Fibroblast of skin of abdomen (primary cell): ENCODE measurements at regions not wholly inside any gene's neighbourhood (a gene's known extent, or its start where the extent isn't known, plus 50 kb on each side); places are given as distances from the start of the nearest gene placed in this dataset.
"Not testable (repeated sequence)": the region's sequence is repeated elsewhere in the genome, so short reads cannot be mapped to it uniquely, and the experiment has no call there.

Experiments
- DNase-seq: peaks from one replicate; pipeline ENCODE4 v3.0.0-alpha.2; 2013

- no peak for DNase-seq
These were observed 55.3 kb upstream of the NRBF2 start for GRCh38 chr10:63077800-63078199.

DNA sequence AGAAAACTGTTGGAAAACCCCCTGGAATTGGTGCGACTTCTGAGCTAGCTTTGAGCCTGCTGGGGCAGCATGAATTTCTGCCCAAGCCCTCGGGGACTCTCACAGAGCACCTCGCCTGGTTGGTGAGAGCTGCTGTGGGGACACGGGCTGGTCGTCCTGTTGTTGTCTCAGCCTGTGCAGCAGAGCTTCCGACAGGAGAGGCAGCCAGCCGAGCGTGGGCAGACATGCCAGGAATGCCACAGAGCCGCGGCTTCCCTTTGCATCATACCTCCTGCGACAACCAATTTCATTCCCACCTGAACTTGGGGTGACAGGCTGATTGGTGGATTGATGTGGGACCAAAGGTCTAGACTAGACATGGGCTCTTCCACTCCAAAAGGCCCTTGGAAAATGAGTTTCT lies 60.2 kb upstream of the NRBF2 start:
- DNase-seq = no peak

DNA sequence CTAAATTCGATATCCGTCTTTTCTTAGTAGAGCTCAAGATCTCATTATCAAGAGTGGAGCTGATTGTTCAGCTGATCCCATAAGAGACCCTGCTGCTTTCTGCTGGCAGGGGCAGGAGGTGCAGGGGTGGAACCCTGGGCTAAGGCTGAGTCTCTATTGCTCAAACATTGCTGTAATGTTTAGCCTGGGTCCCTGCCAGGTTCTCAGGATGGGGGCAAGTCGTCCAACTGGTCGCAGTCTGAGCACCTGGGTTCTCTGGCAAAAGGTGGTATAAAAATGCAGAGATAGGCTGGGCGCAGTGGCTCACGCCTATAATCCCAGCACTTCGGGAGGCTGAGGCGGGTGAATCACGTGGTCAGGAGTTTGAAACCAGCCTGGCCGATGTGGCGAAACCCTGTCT lies 62.0 kb upstream of the NRBF2 start:
- no peak for DNase-seq

DNA sequence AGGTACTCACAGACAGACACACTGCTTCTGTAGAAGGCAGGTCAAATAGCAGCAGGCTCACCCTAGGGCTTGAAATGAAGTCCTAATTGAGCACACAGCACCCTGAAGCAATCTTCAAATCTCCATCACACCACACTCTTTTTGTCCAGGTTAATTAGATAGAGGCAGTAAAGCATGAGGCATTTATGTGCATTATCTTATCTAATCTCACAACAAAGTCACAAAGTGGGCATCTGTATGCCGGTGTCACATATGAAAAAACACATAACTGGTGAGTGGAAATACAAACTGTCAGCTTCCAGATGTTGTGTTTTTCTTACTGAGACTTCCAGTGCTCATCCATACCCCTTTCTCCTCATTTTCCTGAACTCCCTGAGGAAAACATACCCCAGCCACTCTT lies 63.8 kb upstream of the NRBF2 start:
- no peak for DNase-seq

DNA sequence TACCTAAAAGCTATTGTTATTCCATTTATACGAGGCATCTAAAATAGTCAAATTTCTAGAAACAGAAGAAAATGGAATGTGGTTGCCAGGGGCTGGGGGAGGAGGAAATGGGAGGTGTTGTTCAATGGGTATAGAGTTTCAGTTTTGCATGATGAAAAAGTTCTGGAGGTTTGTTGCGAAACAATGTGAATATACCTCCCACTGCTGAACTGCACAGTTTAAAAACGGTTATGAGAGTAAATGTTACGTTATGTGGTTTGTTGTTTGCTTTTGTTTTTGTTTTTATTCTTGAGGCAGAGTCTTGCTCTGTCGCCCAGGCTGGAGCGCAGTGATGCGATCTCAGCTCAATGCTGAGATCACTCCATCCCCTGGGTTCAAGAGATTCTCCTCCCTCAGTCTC lies 64.9 kb upstream of the NRBF2 start:
- DNase-seq = peak; percentile 28

DNA sequence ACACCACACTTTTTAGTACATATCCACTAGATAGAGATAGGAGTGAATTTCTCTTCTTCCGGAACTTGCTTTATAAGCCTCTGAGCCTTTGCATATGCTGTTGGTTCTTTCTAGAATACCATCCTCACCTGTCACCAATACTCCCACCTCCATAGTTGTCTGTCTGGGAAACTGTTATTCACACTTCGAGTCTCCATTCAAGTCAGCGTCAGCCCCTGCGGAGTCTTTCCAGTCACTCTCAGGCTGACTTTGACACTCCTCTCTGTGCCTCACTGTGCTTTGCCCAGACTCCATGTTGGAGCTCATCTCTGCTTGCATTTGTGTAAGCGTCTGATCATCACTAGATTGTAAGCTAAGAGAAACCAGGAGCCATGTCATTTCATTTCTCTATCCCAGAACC lies 66.5 kb upstream of the NRBF2 start:
- no peak for DNase-seq

GRCh38 chr10:63064706-63065105 lies 68.4 kb upstream of the NRBF2 start:
- no peak for DNase-seq

GRCh38 chr10:63058236-63058635 lies 74.9 kb upstream of the NRBF2 start:
- DNase-seq = no peak

- DNase-seq = no peak
These were observed 75.6 kb upstream of the NRBF2 start for GRCh38 chr10:63057509-63057908.

DNA sequence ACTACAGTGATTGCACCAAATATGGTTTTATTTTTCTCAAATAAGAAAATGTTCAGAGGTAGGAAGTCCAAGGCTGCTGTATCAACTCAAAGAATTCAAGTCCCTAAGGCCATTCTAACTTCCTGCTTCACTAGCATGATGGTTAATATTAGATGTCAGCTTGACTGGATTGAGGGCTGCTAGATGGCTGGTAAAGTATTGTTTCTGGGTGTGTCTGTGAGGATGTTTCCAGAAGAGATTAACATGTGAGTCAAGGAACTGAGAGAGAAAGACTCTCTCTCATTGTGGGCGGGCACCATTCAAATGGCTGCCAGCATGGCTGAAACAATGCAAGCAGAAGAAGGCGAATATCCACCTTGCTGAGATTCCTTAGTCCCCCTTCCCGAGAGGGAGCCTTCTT lies 77.4 kb upstream of the NRBF2 start:
- no peak for DNase-seq

DNA sequence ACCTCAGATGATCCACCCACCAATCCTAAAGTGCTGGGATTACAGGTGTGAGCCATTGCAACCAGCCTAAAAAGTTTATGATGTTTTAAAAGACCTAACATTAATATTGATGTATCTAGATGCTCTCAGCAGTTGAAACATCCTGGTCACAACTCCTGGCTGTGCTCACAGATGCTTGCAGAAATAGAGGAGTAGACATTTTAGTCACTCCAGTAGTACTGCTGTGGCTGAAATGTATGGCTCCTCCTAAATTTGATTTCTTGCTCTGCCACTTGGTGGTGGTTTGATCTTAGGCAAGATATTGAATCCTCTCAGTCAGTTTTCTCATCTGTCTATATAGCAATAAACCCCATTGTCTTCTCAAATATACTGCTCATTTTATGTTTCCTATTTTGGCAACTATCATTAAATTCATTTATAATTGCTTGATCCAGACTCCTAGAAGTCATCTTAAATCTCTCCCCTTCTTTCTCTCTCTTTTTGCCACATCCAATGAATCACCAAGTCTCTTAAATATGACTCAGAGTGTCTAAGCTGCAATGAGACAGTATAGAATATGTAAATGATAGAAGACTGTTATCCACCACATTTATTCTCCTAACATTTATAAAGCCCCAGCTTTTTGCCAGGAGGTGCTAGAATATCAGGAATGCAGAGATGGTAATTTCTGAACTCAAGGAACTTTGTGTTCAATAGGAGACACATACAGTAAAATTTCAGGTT lies 78.1 kb upstream of the NRBF2 start:
- DNase-seq = peak; percentile 42

GRCh38 chr10:63052083-63052482 lies 81.0 kb upstream of the NRBF2 start:
- no peak for DNase-seq

DNA sequence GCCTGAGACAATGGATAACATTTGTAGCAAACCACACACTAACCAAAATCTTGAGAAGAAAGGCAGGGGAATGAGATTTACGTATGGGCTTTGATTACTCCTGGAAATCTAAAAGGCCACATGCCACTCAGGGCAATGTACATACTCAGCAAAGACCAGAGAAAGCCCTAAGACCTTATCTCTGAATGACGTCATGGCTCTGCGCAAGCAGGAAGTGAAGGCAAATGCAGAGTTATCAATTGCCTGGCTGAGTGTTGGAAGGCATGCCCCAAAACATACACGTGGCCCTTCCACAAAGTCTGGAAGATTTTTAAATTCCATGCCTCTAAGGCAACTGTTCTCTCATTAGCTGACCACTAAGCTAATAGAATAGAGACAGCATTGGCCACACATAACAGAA lies 90.9 kb upstream of the NRBF2 start:
- peak; percentile 24 for DNase-seq

DNA sequence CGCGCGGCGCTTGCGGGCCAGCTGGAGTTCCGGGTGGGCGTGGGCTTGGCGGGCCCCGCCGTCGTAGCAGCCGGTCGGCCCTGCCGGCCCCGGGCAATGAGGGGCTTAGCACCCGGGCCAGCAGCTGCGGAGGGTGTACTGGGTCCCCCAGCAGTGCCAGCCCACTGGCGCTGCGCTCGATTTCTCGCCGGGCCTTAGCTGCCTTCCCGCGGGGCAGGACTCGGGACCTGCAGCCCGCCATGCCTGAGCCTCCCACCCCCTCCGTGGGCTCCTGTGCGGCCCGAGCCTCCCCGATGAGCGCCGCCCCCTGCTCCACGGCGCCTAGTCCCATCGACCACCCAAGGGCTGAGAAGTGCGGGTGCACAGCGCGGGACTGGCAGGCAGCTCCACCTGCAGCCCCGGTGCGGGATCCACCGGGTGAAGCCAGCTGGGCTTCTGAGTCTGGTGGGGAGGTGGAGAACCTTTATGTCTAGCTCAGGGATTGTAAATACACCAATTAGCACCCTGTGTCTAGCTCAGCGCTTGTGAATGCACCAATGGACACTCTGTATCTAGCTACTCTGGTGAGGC lies 99.4 kb upstream of the NRBF2 start:
- not testable (repeated sequence) for DNase-seq

GRCh38 chr10:63030536-63030935 lies 102.6 kb upstream of the NRBF2 start:
- DNase-seq = peak; percentile 4

DNA sequence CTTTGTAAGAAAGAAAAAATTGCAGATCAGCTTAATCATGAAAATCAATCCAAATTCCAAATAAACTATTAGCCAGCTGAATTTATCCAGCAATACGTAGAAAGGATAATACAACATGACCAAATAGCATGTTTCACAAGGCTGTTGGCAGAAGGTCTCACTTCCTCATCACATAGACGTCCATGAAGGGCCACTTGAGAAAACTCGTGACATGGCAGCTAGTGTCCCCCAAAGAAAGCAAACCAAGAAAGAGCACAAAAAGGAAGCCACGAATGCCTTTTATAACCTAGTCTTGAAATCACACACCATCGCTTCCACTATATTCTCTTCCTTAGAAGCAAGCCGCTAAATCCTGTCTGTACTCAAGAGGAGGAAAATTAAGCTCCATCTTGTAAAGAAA lies 105.6 kb upstream of the NRBF2 start:
- DNase-seq = no peak

DNA sequence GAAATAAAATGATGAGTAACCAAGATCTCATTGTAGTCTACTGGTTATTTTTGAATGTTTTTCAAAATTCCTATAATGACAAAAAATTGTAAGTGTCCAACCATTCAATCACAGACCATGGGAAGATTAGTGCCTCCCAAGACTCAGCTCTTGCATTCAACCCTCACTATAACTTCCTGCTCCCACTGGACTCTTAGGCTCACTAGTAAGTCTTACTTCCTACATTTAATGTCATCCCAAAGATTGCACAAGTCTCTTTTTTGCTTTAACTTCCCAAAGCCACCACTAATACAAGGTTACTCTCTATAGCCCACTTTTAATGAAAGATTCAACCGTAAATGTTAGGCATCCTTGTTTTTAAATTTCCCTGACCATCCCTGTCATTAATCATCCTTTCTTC lies 111.9 kb upstream of the NRBF2 start:
- DNase-seq = no peak

- DNase-seq = no peak
These were observed 119.4 kb upstream of the NRBF2 start for GRCh38 chr10:63013755-63014154.

DNA sequence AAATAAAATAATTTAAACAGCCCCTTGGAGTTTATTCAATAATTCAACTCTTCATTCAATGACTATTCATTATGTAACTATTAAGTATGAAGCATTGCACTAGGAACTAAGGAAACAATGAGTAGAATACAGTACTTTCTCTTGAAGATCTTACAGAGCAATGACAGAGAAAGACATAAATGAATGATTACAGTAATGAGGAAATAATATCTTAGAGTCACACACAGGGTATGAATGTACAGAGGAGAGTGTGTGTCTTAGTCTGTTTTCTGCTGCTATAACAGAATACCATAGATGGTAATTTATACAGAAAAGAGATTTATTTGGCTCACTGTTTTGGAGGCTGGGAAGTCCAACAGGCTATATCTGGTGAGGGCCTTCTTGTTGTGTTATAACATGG lies 120.5 kb upstream of the NRBF2 start:
- DNase-seq = no peak

- DNase-seq = no peak
These were observed 122.9 kb upstream of the NRBF2 start for GRCh38 chr10:63010203-63010602.

DNA sequence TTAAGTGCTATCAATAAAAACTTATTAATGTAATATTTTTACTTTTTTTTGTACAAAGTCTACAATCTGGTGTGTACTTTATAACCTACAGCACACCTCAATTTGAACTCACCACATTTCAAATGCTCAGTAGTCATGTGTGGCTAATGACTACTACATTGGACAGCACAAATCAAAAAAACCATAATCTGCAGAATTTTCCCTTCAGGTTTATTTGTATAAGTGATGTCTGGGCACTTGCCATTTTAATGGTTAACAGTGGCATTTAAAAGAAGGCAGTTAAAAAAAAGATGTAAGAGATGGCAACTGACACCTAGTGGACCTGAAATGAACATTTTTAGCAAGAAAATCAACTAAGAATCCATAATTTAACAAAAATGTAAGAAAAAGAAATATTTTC lies 124.6 kb upstream of the NRBF2 start:
- DNase-seq = no peak

DNA sequence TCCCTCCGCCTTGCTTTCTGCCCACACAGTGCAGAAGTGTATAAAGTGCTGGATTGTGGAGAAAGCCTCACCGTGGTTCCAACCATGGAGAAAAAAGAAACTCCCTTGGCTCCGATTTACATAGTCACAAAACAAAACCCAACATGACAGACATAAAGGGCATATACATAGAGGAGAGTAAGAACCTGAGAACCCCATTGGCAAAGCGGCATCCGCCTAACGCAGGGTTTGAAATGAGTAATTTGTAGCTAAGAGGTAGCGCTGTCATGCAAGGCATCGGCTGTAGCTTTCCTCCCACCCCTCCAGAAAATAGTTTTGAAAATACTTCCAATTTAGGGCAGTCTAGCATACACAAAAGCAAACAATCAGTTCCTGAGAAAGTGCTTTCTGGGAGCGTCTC lies 126.0 kb upstream of the NRBF2 start:
- no peak for DNase-seq

GRCh38 chr10:63005246-63005645 lies 127.9 kb upstream of the NRBF2 start:
- peak; percentile 67 for DNase-seq

DNA sequence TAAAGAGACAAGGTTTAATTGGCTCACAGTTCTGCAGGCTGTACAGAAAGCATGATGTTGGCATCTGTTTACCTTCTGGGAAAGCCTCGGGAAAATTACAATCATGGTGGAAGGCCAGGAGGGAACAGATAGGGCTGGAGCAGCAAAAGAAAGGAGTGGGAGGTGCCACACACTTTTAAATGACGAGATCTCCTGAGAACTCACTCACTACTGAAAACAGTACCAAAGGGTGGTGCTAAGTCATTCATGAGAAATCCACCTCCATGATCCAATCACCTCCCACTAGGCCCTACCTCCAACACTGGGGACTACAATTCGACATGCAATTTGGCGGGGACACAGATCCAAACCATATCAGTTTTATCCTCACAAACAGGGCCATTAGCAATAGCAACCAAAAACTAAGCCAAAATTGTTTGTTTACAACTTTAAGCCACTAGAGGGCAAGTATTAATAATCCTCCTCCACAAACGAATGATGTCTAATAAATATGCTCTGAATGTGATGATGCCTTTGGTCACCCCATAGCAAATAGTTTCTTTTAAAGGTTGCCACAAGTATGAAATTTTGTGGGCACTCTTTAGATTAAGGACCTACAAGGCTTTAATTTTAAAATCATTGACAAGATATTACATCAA lies 129.2 kb upstream of the NRBF2 start:
- no peak for DNase-seq
